GM23338 (cell line): ENCODE measurements at regions not wholly inside any gene's neighbourhood (a gene's known extent, or its start where the extent isn't known, plus 50 kb on each side); places are given as distances from the start of the nearest gene placed in this dataset.

Experiments
- CTCF ChIP-seq, 2 experiments: fragments of 200-600 bp in 1 of 2; sonication (generic) in 1 of 2; conservative IDR thresholded peaks; 2 replicates each; pipeline versions ENCODE4 v1.5.1 to v1.6.1; 2016 to 2017; ENCODE audit warnings: antibody characterized with exemption in 2 of 2, low read depth in 2 of 2, mild to moderate bottlenecking in 2 of 2, moderate library complexity in 1 of 2
- EZH2 ChIP-seq: fragments of 200-600 bp; sonication (generic); IDR thresholded peaks from one replicate; pipeline ENCODE4 v1.8.0; 2017; ENCODE audit warnings: antibody characterized with exemption, mild to moderate bottlenecking, low read depth; ENCODE audit not compliant: unreplicated experiment

- no peak for TF ChIP-seq CTCF (conservative IDR thresholded peaks at IDR 0.05; ENCODE audit: low read depth in 2 of 2)
- no peak for TF ChIP-seq EZH2
These were observed 61.2 kb upstream of the FAM171A1 start for GRCh38 chr10:15432266-15432665.
